ENCODE measurements at regions not wholly inside any gene's neighbourhood (a gene's known extent, or its start where the extent isn't known, plus 50 kb on each side); places are given as distances from the start of the nearest gene placed in this dataset.
"Not testable (repeated sequence)": the region's sequence is repeated elsewhere in the genome, so short reads cannot be mapped to it uniquely, and the experiment has no call there.

DNA sequence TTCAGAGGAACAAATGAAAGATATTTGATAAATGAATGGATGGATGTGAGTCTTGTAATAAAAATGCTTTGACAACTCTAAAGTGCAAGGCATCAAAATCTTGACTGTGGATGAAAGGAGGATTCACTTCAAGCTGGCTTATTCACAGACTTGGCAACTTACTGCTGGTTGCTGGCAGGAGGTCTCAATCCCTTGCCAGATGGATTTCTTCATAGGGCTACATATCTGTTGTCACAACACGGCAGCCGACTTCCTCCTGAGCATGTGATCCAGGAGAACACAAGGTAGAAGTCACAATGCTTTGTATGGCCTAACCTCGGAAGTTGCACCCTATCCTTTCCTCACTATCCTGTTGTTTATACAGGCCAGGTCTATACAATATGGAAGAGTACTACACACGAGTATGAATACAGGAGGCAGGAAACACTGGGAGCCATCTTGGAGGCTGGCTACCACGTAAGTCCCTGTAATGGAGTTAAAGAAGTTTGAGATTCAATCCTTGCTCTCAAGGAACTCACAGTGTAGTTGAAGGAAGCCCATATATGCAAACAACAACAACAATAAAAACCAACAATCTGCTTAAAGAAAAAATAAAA lies 97.9 kb downstream of the ID4 start:
- TF ChIP-seq CTCF (IDR thresholded peaks at IDR 0.05; ENCODE audit: insufficient read depth, low read length), result no peak
- no peak for DNase-seq (ENCODE audit: low read depth)
- H3K4me3 ChIP-seq (ENCODE audit: low read depth, low read length), result no peak overlapping the region

GRCh38 chr6:19939321-19939720 lies 102.2 kb downstream of the ID4 start:
- not testable (repeated sequence) for DNase-seq (ENCODE audit: low read depth)

GRCh38 chr6:19939926-19940325 lies 102.8 kb downstream of the ID4 start:
- H3K4me3 ChIP-seq (ENCODE audit: low read depth, low read length); DNase-seq (ENCODE audit: low read depth): not testable (repeated sequence)

More at GRCh38 chr6:19939321-19939720, 102.2 kb downstream of the ID4 start:
- not testable (repeated sequence) for H3K4me3 ChIP-seq (ENCODE audit: low read depth, low read length)

DNA sequence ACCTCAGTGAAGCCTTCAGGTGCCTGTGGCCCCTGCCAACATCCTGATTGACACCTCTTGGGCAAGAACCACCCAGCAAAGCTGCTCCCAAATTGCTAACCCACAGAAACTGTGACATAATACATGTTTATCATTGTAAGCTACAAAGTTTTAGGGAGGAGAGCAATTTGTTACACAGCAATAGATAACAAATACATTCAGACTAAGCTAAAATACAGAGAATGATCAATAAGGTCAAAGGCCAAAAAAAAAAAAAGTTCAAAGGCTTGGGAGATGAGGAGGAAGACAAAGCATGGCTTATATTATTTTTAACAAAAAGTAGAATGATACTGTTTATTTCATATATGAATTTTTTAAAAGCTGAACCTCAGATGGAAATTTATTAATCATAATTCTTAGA lies 105.9 kb downstream of the ID4 start:
- TF ChIP-seq CTCF (IDR thresholded peaks at IDR 0.05; ENCODE audit: insufficient read depth, low read length), result no peak
- DNase-seq (ENCODE audit: low read depth), result no peak
- H3K4me3 ChIP-seq (ENCODE audit: low read depth, low read length), result no peak overlapping the region

DNA sequence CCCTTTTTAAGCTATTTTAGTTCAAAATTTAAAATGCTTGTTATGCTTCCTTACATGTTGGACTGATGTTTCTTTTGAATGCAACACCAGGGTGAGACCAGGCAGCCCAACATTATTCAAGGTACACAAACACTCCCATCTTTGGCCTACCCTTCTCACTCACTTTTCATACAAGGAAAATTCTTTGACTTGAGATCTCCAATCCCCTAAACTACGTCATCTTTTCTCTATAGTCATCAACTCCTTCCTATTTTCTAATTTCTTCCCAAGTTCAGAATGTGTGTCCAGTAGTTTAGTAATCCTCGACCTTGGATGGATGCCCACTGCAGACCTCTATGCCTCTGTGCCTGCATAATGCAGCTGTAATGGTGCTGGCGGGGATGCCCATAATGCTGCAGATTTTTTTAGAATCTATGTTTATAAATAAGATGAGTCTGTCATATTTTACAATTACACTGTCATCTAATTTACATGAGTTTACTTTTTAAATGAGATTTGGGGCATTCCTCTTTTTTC lies 108.7 kb downstream of the ID4 start:
- no peak for DNase-seq (ENCODE audit: low read depth)
- TF ChIP-seq CTCF (IDR thresholded peaks at IDR 0.05; ENCODE audit: insufficient read depth, low read length), result no peak
- H3K4me3 ChIP-seq (ENCODE audit: low read depth, low read length), result no peak overlapping the region

DNA sequence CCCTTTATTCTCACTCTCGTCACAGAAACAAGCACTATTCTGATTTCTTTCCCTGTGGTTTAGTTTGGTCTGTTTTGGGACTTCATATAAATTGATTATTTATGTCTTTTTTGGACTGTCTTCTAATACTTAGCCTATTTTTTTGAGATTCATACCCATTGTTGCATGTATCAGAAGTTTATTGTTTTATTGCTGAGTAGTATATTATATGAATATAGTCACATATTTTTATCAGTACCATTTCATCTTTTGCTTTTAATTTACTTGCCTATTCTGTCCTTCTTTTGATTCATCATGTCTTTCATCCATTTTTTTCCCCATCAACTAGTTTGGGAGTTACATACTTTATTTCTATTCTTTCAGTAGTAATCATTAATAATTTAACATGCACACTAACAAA lies 112.0 kb downstream of the ID4 start:
- DNase-seq (ENCODE audit: low read depth), result no peak
- TF ChIP-seq CTCF (IDR thresholded peaks at IDR 0.05; ENCODE audit: insufficient read depth, low read length), result no peak
- no peak overlapping the region for H3K4me3 ChIP-seq (ENCODE audit: low read depth, low read length)

- no peak for DNase-seq (ENCODE audit: low read depth)
- H3K4me3 ChIP-seq (ENCODE audit: low read depth, low read length), result no peak overlapping the region
- TF ChIP-seq CTCF (IDR thresholded peaks at IDR 0.05; ENCODE audit: insufficient read depth, low read length), result no peak
Observed at GRCh38 chr6:19964115-19964514, 126.9 kb downstream of the ID4 start.

DNA sequence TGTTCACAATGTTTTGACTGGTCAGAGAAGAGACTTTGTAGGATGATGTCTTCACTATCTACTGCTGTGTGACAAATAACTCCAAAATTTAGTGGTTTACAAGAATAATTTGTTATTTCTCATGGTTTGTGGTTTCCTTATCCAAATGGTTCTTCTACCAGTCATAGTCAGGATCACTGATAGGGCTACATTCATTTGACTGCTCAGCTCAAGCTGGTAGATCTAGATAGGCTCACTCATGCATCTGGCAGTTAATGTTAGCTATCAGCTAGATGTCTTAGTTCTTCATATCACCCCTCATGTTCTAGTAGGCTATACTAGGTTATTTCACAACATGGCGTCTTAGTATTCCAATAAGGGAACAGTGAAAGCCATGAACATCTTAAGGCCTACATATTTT lies 131.0 kb downstream of the ID4 start:
- no peak for TF ChIP-seq CTCF (IDR thresholded peaks at IDR 0.05; ENCODE audit: insufficient read depth, low read length)
- H3K4me3 ChIP-seq (ENCODE audit: low read depth, low read length), result no peak overlapping the region
- no peak for DNase-seq (ENCODE audit: low read depth)

Measured in fibroblast of the aortic adventitia (primary cell).